ENCODE measurements at regions not wholly inside any gene's neighbourhood (a gene's known extent, or its start where the extent isn't known, plus 50 kb on each side); places are given as distances from the start of the nearest gene placed in this dataset.

GRCh38 chr6:143605906-143606521 lies 71.8 kb upstream of the PHACTR2 start:
- ATAC-seq (no peak), DNase-seq (no peak), FAIRE-seq (no peak)
- intact Hi-C loops (cut with DNase I), result no loop called here
- no peaks in the 10 kb centered on the region for H3K27me3 ChIP-seq
- 90 to 92% methylated on average over 6 of the region's 6 CpGs for WGBS, 2 donors
- H3K4me1 ChIP-seq, result no peaks in the 10 kb centered on the region
- H3K4me3 ChIP-seq, result no peak overlapping the region
- H3K27ac ChIP-seq, result no peak overlapping the region
- H3K36me3 ChIP-seq, result no peaks in the 10 kb centered on the region
- no peaks in the 10 kb centered on the region for H3K9me3 ChIP-seq
- no peak for TF ChIP-seq CTCF (IDR thresholded peaks at IDR 0.05)

- Histone ChIP-seq H3K4me1 (no peaks in the 10 kb centered on the region), H3K4me3 (no peak overlapping the region), H3K27me3 (no peaks in the 10 kb centered on the region), H3K36me3 (no peaks in the 10 kb centered on the region), H3K9me3 (no peaks in the 10 kb centered on the region), H3K27ac (no peak overlapping the region)
- FAIRE-seq, result no peak
- TF ChIP-seq CTCF (IDR thresholded peaks at IDR 0.05), result no peak
- ATAC-seq, result no peak
- 73 to 81% methylated on average over 1 of the region's 1 CpG for WGBS, 2 donors
- DNase-seq, result no peak
- intact Hi-C loops (cut with DNase I), result no loop called here
Observed at GRCh38 chr6:143603455-143603854, 74.3 kb upstream of the PHACTR2 start.

GRCh38 chr6:143601504-143601903 lies 76.3 kb upstream of the PHACTR2 start:
- no peaks in the 10 kb centered on the region for H3K4me1 ChIP-seq
- H3K27me3 ChIP-seq, result no peaks in the 10 kb centered on the region
- TF ChIP-seq CTCF (IDR thresholded peaks at IDR 0.05), result no peak
- intact Hi-C loops (cut with DNase I), result no loop called here
- no peaks in the 10 kb centered on the region for H3K9me3 ChIP-seq
- DNase-seq (no peak), ATAC-seq (no peak), FAIRE-seq (no peak)
- no peaks in the 10 kb centered on the region for H3K36me3 ChIP-seq
- WGBS, 2 donors, result 48 to 69% methylated on average over 2 of the region's 2 CpGs
- H3K4me3 ChIP-seq, result no peak overlapping the region
- no peak overlapping the region for H3K27ac ChIP-seq

GRCh38 chr6:143600821-143601220 lies 76.9 kb upstream of the PHACTR2 start:
- Histone ChIP-seq H3K27me3 (no peaks in the 10 kb centered on the region), H3K36me3 (no peaks in the 10 kb centered on the region), H3K4me3 (no peak overlapping the region), H3K27ac (no peak overlapping the region), H3K4me1 (no peaks in the 10 kb centered on the region), H3K9me3 (no peaks in the 10 kb centered on the region)
- no peak for TF ChIP-seq CTCF (IDR thresholded peaks at IDR 0.05)
- ATAC-seq (no peak), DNase-seq (no peak), FAIRE-seq (no peak)
- intact Hi-C loops (cut with DNase I), result no loop called here
- WGBS, 2 donors, result 90 to 92% methylated on average over 2 of the region's 2 CpGs

GRCh38 chr6:143598466-143599080 lies 79.2 kb upstream of the PHACTR2 start:
- H3K27me3 ChIP-seq, result no peaks in the 10 kb centered on the region
- H3K4me3 ChIP-seq, result no peak overlapping the region
- H3K9me3 ChIP-seq, result no peaks in the 10 kb centered on the region
- FAIRE-seq (no peak), DNase-seq (no peak), ATAC-seq (peak in 1 of 4 donors; percentile 28)
- no peaks in the 10 kb centered on the region for H3K4me1 ChIP-seq
- no peak for TF ChIP-seq CTCF (IDR thresholded peaks at IDR 0.05)
- H3K27ac ChIP-seq, result no peak overlapping the region
- no peaks in the 10 kb centered on the region for H3K36me3 ChIP-seq
- intact Hi-C loops (cut with DNase I), result no loop called here
- 79 to 89% methylated on average over 3 of the region's 3 CpGs for WGBS, 2 donors

All from pancreas (tissue), 10 donors.